Upper lobe of left lung (tissue), 4 donors: ENCODE measurements at regions not wholly inside any gene's neighbourhood (a gene's known extent, or its start where the extent isn't known, plus 50 kb on each side); places are given as distances from the start of the nearest gene placed in this dataset.

Experiments used
- CTCF ChIP-seq, 6 experiments: fragments of 450-650 bp in 4 of 6; fragments of 200-600 bp in 2 of 6; sonication (generic) in 2 of 6; IDR thresholded peaks; one replicate each; pipeline ENCODE4 v1.5.1; 2016 to 2019; ENCODE audit warnings: antibody characterized with exemption in 6 of 6
- EP300 ChIP-seq, 4 donors: sonication (generic); formaldehyde crosslinking; IDR thresholded peaks; one replicate each; pipeline ENCODE4 v1.5.1; 2017; ENCODE audit warnings: antibody characterized with exemption in 4 of 4, control low read depth in 2 of 4
- POLR2A ChIP-seq, 4 donors: fragments of 450-650 bp; IDR thresholded peaks; one replicate each; pipeline ENCODE4 v1.5.1; 2016 to 2017; ENCODE audit warnings: antibody characterized with exemption in 4 of 4, mild to moderate bottlenecking in 2 of 4
- POLR2AphosphoS5 ChIP-seq, 2 donors: sonication (generic); formaldehyde crosslinking; IDR thresholded peaks; one replicate each; pipeline ENCODE4 v1.5.1; 2017; ENCODE audit warnings: antibody characterized with exemption in 2 of 2

- TF ChIP-seq CTCF (IDR thresholded peaks at IDR 0.05), result no peak
- no peak for TF ChIP-seq POLR2A (IDR thresholded peaks at IDR 0.05)
- TF ChIP-seq POLR2AphosphoS5 (IDR thresholded peaks at IDR 0.05), result no peak
- TF ChIP-seq EP300 (IDR thresholded peaks at IDR 0.05), result no peak
Observed at GRCh38 chr4:79048878-79049277, 109.6 kb upstream of the PAQR3 start.
